Right atrium auricular region (tissue), 2 donors: ENCODE measurements at regions not wholly inside any gene's neighbourhood (a gene's known extent, or its start where the extent isn't known, plus 50 kb on each side); places are given as distances from the start of the nearest gene placed in this dataset.

Experiments used
- DNase-seq: peaks from one replicate; pipeline ENCODE4 v3.0.0-alpha.2; 2019; ENCODE audit warnings: low spot score
- H3K27ac ChIP-seq, 2 donors: fragments of 200-600 bp; sonication (generic); 1 replicate in 1 of 2; 2 replicates in 1 of 2; pipeline ENCODE4 v1.5.1; 2016 to 2019
- H3K27me3 ChIP-seq, 2 donors: fragments of 200-600 bp; sonication (generic); one replicate each; pipeline versions ENCODE4 v1.5.1 to v1.6.0; 2017 to 2019
- H3K36me3 ChIP-seq: fragments of 200-600 bp; sonication (generic); one replicate; pipeline ENCODE4 v1.5.1; 2016
- H3K4me1 ChIP-seq, 2 donors: fragments of 200-600 bp; sonication (generic); one replicate each; pipeline versions ENCODE4 v1.5.1 to v1.6.0; 2017 to 2019
- H3K4me3 ChIP-seq, 2 donors: fragments of 200-600 bp; sonication (generic); 1 replicate in 1 of 2; 2 replicates in 1 of 2; pipeline ENCODE4 v1.5.1; 2017 to 2019; ENCODE audit warnings: mild to moderate bottlenecking in 1 of 2, moderate library complexity in 1 of 2
- H3K9me3 ChIP-seq, 2 donors: fragments of 200-600 bp; sonication (generic); one replicate each; pipeline ENCODE4 v1.5.1; 2019
- TF ChIP-seq, protein P1 (sequence below), 2 donors: fragments of 200-600 bp; sonication (generic); IDR thresholded peaks; one replicate each; pipeline ENCODE4 v1.5.1; 2019; ENCODE audit warnings: antibody characterized with exemption in 2 of 2

DNA sequence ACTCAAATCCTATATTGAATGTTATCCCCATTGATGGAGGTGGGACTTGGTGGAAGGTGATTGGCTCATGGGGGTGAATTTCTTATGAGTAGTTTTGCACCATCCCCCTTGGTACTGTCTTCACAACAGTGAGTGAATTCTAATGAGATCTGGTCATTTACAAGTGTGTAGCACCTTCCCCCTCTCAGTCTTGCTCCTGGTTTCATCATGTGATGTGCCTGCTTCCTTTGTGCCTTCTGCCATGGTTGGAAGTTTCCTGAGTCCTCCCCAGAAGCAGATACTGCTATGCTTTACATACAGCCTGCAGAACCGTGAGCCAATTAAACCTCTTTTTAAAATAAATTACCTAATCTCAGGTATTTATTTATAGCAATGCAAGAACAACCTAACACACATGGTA lies 302.4 kb upstream of the KITLG start:
- H3K4me1 ChIP-seq, result no peaks in the 10 kb centered on the region

DNA sequence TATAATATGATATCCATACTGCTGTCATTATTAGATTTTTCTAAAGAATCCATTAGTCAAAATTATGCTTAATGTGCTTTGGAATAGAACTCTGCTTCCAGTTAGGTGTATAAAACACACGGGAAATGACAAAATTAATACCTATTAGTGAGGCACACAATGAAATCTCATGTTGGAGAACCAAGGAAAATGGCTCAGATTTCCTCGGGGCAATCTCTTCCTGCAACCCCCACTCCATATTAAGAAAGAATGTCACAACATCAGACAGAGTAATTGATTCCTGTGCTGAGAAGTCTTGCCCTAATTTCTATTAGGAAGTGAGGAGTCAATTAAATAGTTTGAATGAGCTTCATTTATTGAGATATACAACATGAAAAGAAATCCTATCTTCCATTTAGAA lies 299.8 kb upstream of the KITLG start:
- Histone ChIP-seq H3K27me3 (no peaks in the 10 kb centered on the region), H3K4me1 (no peaks in the 10 kb centered on the region), H3K27ac (no peak overlapping the region), H3K36me3 (no peaks in the 10 kb centered on the region), H3K4me3 (no peak overlapping the region), H3K9me3 (no peaks in the 10 kb centered on the region)
- TF ChIP-seq, protein P1, sequence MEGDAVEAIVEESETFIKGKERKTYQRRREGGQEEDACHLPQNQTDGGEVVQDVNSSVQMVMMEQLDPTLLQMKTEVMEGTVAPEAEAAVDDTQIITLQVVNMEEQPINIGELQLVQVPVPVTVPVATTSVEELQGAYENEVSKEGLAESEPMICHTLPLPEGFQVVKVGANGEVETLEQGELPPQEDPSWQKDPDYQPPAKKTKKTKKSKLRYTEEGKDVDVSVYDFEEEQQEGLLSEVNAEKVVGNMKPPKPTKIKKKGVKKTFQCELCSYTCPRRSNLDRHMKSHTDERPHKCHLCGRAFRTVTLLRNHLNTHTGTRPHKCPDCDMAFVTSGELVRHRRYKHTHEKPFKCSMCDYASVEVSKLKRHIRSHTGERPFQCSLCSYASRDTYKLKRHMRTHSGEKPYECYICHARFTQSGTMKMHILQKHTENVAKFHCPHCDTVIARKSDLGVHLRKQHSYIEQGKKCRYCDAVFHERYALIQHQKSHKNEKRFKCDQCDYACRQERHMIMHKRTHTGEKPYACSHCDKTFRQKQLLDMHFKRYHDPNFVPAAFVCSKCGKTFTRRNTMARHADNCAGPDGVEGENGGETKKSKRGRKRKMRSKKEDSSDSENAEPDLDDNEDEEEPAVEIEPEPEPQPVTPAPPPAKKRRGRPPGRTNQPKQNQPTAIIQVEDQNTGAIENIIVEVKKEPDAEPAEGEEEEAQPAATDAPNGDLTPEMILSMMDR (IDR thresholded peaks at IDR 0.05), result no peak
- no peak for DNase-seq

More for the DNA sequence above, 302.4 kb upstream of the KITLG start:
- TF ChIP-seq, protein P1 (IDR thresholded peaks at IDR 0.05), result no peak
- no peaks in the 10 kb centered on the region for H3K27me3 ChIP-seq
- no peak overlapping the region for H3K4me3 ChIP-seq
- DNase-seq, result no peak
- H3K9me3 ChIP-seq, result no peaks in the 10 kb centered on the region
- no peaks in the 10 kb centered on the region for H3K36me3 ChIP-seq
- H3K27ac ChIP-seq, result no peak overlapping the region

DNA sequence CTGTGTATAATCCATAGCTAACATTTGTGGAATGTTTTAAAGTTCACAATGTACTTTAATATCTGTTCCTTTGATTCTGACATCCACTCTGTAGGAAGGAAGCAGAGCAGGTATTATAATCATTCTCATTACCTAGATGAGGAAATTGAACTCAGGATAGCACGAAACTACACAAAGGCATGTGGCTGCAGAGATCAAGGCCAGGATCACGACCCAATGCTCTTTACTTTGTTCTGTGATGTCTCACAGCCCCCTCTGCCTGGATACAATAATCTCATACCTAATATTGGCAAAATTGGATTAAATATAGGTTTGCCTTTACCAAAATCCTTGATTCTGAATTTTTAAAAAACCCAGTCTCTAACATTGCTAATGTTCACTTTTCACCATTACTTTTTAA lies 298.0 kb upstream of the KITLG start:
- Histone ChIP-seq H3K4me3 (no peak overlapping the region), H3K4me1 (no peaks in the 10 kb centered on the region), H3K9me3 (no peaks in the 10 kb centered on the region), H3K27me3 (no peaks in the 10 kb centered on the region), H3K27ac (no peak overlapping the region), H3K36me3 (no peaks in the 10 kb centered on the region)
- DNase-seq, result no peak
- TF ChIP-seq, protein P1 (IDR thresholded peaks at IDR 0.05), result no peak

DNA sequence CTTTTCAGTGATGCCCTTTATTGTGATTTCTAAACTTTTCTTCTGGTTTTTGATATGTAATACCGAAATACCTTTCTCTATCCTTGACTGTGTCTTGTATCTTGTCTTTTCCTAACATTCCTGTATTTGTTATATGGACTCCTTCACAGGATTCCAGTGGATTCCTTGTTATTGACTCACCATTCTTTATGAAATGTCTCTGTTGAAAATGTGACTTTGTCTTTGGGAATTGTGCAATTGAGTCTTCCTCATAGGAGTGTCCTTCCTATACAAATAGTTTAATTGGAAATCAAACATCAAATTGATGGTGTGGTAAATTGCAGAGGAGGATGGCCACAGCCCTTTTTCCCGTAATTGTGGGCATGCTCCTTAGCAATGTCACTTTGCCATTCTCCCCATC lies 296.6 kb upstream of the KITLG start:
- no peaks in the 10 kb centered on the region for H3K27me3 ChIP-seq
- DNase-seq, result no peak
- H3K4me3 ChIP-seq, result no peak overlapping the region
- no peaks in the 10 kb centered on the region for H3K9me3 ChIP-seq
- H3K36me3 ChIP-seq, result no peaks in the 10 kb centered on the region
- TF ChIP-seq, protein P1 (IDR thresholded peaks at IDR 0.05), result no peak
- no peaks in the 10 kb centered on the region for H3K4me1 ChIP-seq
- H3K27ac ChIP-seq, result no peak overlapping the region

DNA sequence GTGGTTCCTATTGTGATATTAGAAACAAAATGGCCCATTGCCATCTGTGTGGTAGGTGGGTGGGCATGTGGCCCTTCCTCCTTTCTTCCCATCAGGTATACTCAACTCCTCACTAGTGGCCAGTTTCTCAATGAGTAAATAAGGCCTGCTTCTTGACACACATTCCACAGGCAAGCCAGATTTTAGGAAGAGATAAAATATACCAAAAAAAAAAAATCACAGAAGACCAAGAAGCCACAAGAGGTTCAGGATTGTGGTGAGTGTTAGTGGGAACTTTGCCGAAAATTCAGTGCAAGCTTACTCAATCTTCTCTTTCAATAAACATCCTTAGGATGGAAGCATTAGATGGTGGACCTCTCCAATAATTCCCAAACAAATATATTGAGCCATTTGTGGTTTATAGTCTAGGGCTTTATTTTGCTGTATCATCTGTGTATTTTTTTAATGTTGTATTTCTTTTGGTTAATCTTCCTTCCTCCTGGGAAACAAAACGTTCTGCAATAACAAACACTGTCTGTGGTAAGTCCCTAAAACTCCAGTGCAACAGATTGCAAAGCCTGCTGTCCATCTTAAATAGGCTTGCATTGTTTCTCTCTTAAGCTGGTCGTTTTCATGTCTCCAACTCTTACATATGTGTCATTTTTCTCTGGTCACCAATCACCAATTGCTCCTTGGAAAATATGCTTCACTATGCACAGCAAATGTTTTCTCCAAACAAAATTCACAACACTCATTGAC lies 289.9 kb upstream of the KITLG start:
- no peak for DNase-seq
- TF ChIP-seq, protein P1 (IDR thresholded peaks at IDR 0.05), result no peak
- H3K9me3 ChIP-seq, result no peaks in the 10 kb centered on the region
- no peak overlapping the region for H3K27ac ChIP-seq
- no peaks in the 10 kb centered on the region for H3K36me3 ChIP-seq
- no peaks in the 10 kb centered on the region for H3K27me3 ChIP-seq
- H3K4me1 ChIP-seq, result no peaks in the 10 kb centered on the region
- no peak overlapping the region for H3K4me3 ChIP-seq

DNA sequence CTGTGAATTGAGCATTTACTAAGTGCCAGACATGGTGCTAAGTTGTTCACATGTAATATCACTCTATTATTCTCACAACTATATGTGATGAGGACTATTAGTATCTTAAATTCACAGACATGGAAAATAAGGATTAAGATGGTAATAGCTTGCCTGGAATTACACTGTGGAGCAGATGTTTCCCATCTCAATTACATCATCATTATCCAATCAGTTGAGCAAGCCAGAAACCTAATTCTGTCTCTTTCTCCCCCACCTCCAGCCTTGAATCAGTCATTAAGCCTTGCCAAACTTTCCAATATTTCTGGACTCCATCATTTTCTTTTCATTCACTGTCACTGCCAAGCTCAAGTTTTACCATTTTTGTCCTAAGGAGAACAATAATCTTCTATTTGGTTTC lies 287.8 kb upstream of the KITLG start:
- Histone ChIP-seq H3K9me3 (no peaks in the 10 kb centered on the region), H3K4me3 (no peak overlapping the region), H3K4me1 (no peaks in the 10 kb centered on the region), H3K36me3 (no peaks in the 10 kb centered on the region), H3K27me3 (no peaks in the 10 kb centered on the region), H3K27ac (no peak overlapping the region)
- no peak for DNase-seq
- TF ChIP-seq, protein P1 (IDR thresholded peaks at IDR 0.05), result no peak
